ENCODE measurements at regions not wholly inside any gene's neighbourhood (a gene's known extent, or its start where the extent isn't known, plus 50 kb on each side); places are given as distances from the start of the nearest gene placed in this dataset.

- DNase-seq (ENCODE audit: low read depth): peak; percentile 99
Observed at GRCh38 chr20:2237059-2237458, 58.7 kb upstream of the TGM3 start.

DNA sequence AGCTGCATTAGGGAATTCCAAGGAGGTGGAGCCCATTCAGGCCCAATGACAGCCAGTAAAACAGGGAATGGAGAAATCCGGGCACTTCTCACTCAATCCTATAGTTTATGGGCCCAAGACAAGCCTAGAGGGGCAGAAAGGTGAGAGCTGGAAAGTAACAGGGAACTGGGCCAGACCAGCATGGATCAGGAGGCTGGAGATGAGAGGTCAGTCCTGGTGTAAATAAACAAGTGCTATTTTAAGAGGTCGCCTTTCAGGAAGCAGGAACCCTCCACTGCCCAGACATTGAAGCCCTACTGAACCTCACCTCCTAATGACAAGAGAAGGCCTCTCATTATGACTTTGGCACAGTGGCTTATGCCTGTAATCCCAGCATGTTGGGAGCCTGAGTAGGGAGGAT, 57.2 kb upstream of the TGM3 start:
- no peak for DNase-seq (ENCODE audit: low read depth)

- DNase-seq (ENCODE audit: low read depth): no peak
Observed at GRCh38 chr20:2240835-2241234, 55.0 kb upstream of the TGM3 start.

GRCh38 chr20:2242678-2243077, 53.1 kb upstream of the TGM3 start:
- no peak for DNase-seq (ENCODE audit: low read depth)

DNA sequence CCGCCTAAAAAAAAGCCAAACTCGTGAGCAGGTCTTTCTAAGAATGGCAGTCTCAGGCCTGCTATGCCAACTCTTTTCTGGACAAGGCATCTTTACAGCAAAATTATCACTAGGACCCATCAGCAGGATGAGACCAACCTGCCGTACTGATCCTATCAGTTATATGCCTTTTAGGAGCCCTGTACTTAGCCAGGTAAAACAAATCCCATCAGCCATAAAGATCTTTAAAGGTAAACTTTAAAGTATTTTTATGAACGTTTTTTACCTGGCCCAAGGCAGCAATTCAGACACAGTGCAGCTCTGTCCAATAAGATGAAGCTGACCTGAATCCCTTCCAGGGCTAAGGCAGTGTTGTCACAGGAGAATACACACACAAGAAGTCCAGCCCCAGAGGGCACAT, 51.3 kb upstream of the TGM3 start:
- no peak for DNase-seq (ENCODE audit: low read depth)

- DNase-seq (ENCODE audit: low read depth): no peak
Observed at GRCh38 chr20:2244993-2245392, 50.8 kb upstream of the TGM3 start.

DNA sequence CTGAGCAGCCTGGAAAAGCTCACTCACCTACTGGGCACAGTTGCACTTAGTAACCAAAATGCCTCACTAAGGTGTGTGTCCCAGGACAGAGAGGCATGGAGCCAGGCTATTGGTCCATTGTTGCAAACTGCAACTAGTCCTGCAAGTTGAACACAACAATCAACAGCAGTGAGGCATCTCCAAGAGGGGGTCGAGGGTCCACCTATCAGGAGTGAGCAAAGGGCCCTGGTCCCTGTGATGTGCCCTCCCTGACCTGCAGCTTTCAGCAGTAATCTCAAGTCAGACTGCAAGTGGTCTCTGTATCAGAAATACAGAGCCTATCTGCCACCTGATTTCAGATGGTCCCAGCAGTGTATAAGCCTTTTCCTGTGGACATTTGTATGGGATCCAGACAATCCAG, 50.2 kb upstream of the TGM3 start:
- DNase-seq (ENCODE audit: low read depth): no peak

Measured in GM04503 (cell line).